ENCODE measurements at regions not wholly inside any gene's neighbourhood (a gene's known extent, or its start where the extent isn't known, plus 50 kb on each side); places are given as distances from the start of the nearest gene placed in this dataset.

- BruUV-seq (replicated peaks): no TSS peak
- Histone ChIP-seq H3K27ac (ENCODE audit: insufficient read depth, low read length) (no peak overlapping the region), H3K27me3 (ENCODE audit: control insufficient read depth, insufficient read depth, low read length) (no peaks in the 10 kb centered on the region), H3K79me1 (ENCODE audit: low read depth in 1 of 2, low read length in 2 of 2) (no peaks in the 10 kb centered on the region), H3K4me3 (ENCODE audit: insufficient read depth, low read depth, low read length) (no peak overlapping the region), H3K9ac (ENCODE audit: low read depth, low read length) (no peak overlapping the region), H2AK5ac (ENCODE audit: low read depth, low read length) (no peak overlapping the region), H4K5ac (ENCODE audit: low read depth, low read length) (no peak overlapping the region), H2AFZ (replicated peaks; ENCODE audit: low read length, poor library complexity) (no peak overlapping the region), H3K36me3 (ENCODE audit: control insufficient read depth, insufficient read depth, low read length) (no peaks in the 10 kb centered on the region), H3K56ac (ENCODE audit: extremely low read depth, insufficient read depth, low read length) (no peak overlapping the region), H2BK20ac (ENCODE audit: low read depth, low read length) (no peak overlapping the region), H3K23ac (ENCODE audit: low read depth, low read length) (no peak overlapping the region), H2BK120ac (ENCODE audit: low read depth, low read length) (no peak overlapping the region), H3K9me3 (ENCODE audit: control insufficient read depth, insufficient read depth, low read length) (peaks cover 20% of the 10 kb centered on the region; the same call in 1 of the 2 replicates), H3K4ac (ENCODE audit: low read depth, low read length) (no peak overlapping the region), H4K20me1 (ENCODE audit: insufficient read depth, low read length) (no peaks in the 10 kb centered on the region), H4K91ac (ENCODE audit: insufficient read depth, low read depth, low read length) (no peak overlapping the region), H2AK9ac (replicated peaks; ENCODE audit: low read depth, low read length, poor library complexity) (no peak overlapping the region), H3K9me1 (ENCODE audit: insufficient read depth, low read length) (no peaks in the 10 kb centered on the region), H3K14ac (replicated peaks; ENCODE audit: low read depth, low read length) (no peak overlapping the region), H2BK15ac (ENCODE audit: low read depth, low read length) (no peak overlapping the region), H2BK5ac (ENCODE audit: low read depth, low read length, poor library complexity, severe bottlenecking) (no peak overlapping the region), H3K18ac (ENCODE audit: low read depth, low read length) (no peak overlapping the region), H4K8ac (ENCODE audit: low read depth in 2 of 2, low read length in 2 of 2) (no peak overlapping the region), H3K4me1 (ENCODE audit: control insufficient read depth, insufficient read depth, low read length) (no peaks in the 10 kb centered on the region), H3K4me2 (ENCODE audit: low read depth, low read length) (no peak overlapping the region)
- ChIA-PET CTCF (no interaction called here), POLR2A (ENCODE audit: unreplicated experiment) (no interaction called here)
- dilution Hi-C loops (cut with HindIII; ENCODE audit: low sequenced_read_pairs, unreplicated experiment): no loop called here
- no peak for ATAC-seq (ENCODE audit: low read depth)
- peak; percentile 8 for DNase-seq
- in situ Hi-C loops (cut with MboI; ENCODE audit: low sequenced_read_pairs): no loop called here
- intact Hi-C loops (cut with micrococcal nuclease): no loop called here
- TF ChIP-seq SMC3 (IDR thresholded peaks at IDR 0.05; ENCODE audit: low read depth, low read length) (no peak), RCOR1 (IDR thresholded peaks at IDR 0.05; ENCODE audit: insufficient replicate concordance, low read length) (no peak), ELK1 (IDR thresholded peaks at IDR 0.05; ENCODE audit: borderline replicate concordance, low read depth, low read length) (no peak)
- WGBS, 2 experiments (ENCODE audit: extremely low coverage in 2 of 2, insufficient read length in 1 of 2): no CpG with 5 or more reads among the region's 1 CpG
These were observed 967.2 kb downstream of the RPA4 start for GRCh38 chrX:97850911-97851310.
